ENCODE measurements at regions not wholly inside any gene's neighbourhood (a gene's known extent, or its start where the extent isn't known, plus 50 kb on each side); places are given as distances from the start of the nearest gene placed in this dataset.

DNA sequence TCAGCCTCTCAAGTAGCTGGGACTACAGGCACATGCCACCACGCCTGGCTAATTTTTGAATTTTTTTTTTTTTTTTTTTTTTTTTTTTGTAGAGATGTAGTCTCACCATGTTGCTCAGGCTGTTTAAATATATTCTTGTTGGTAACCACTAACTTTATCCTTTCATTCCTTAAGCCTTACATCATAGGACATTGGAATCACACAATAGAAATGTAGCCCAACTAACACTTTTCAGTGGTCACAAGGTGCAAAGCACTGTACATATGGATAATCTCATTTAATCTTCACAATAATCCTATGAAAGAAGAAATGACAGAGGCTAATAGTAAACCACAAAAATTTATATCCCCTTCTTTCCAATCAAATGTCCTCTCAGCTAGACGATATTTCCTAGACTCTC lies 417.8 kb upstream of the DACH1 start:
- ChIA-PET CTCF (no interaction called here), POLR2A (no interaction called here)
- Mint-ChIP-seq H3K9me3 (no peaks in the 10 kb centered on the region), H3K36me3 (ENCODE audit: low read depth) (no peaks in the 10 kb centered on the region), H3K27ac (no peak overlapping the region), H3K4me3 (no peak overlapping the region), H3K4me1 (ENCODE audit: low read depth) (no peaks in the 10 kb centered on the region), H3K27me3 (no peaks in the 10 kb centered on the region)
- H3K27me3 ChIP-seq (ENCODE audit: control insufficient read depth in 1 of 2, insufficient read depth in 2 of 2, low read length in 2 of 2) = no peaks in the 10 kb centered on the region
- intact Hi-C loops (cut with DNase I, micrococcal nuclease) = no loop called here
- H3K4me3 ChIP-seq (ENCODE audit: low read length) = no peak overlapping the region
- H3K9me3 ChIP-seq (ENCODE audit: control insufficient read depth in 1 of 2, insufficient read depth in 1 of 2, low read length in 2 of 2) = no peaks in the 10 kb centered on the region
- DNase-seq (no peak), ATAC-seq (ENCODE audit: poor library complexity) (no peak)
- H3K36me3 ChIP-seq (ENCODE audit: insufficient read depth, low read length) = no peaks in the 10 kb centered on the region
- H3K4me1 ChIP-seq (ENCODE audit: insufficient read depth, low read length) = no peaks in the 10 kb centered on the region
- no peak overlapping the region for H3K27ac ChIP-seq (ENCODE audit: low read depth in 1 of 2, low read length in 2 of 2)
- no peak for TF ChIP-seq CTCF (IDR thresholded peaks at IDR 0.05)

- Mint-ChIP-seq H3K36me3 (ENCODE audit: low read depth) (no peaks in the 10 kb centered on the region), H3K27ac (no peak overlapping the region), H3K9me3 (peaks cover 9% of the 10 kb centered on the region), H3K4me1 (ENCODE audit: low read depth) (no peaks in the 10 kb centered on the region), H3K27me3 (no peaks in the 10 kb centered on the region), H3K4me3 (no peak overlapping the region)
- H3K9me3 ChIP-seq (ENCODE audit: control insufficient read depth in 1 of 2, insufficient read depth in 1 of 2, low read length in 2 of 2) = no peaks in the 10 kb centered on the region
- H3K27me3 ChIP-seq (ENCODE audit: control insufficient read depth in 1 of 2, insufficient read depth in 2 of 2, low read length in 2 of 2) = no peaks in the 10 kb centered on the region
- no peak for ATAC-seq (ENCODE audit: poor library complexity)
- ChIA-PET CTCF (no interaction called here), POLR2A (no interaction called here)
- no peak overlapping the region for H3K4me3 ChIP-seq (ENCODE audit: low read length)
- intact Hi-C loops (cut with DNase I, micrococcal nuclease) = no loop called here
- H3K36me3 ChIP-seq (ENCODE audit: insufficient read depth, low read length) = no peaks in the 10 kb centered on the region
- TF ChIP-seq CTCF (IDR thresholded peaks at IDR 0.05) = no peak
- DNase-seq = no peak
- no peak overlapping the region for H3K27ac ChIP-seq (ENCODE audit: low read depth in 1 of 2, low read length in 2 of 2)
- no peaks in the 10 kb centered on the region for H3K4me1 ChIP-seq (ENCODE audit: insufficient read depth, low read length)
These were observed 394.7 kb upstream of the DACH1 start for GRCh38 chr13:72261732-72262131.

DNA sequence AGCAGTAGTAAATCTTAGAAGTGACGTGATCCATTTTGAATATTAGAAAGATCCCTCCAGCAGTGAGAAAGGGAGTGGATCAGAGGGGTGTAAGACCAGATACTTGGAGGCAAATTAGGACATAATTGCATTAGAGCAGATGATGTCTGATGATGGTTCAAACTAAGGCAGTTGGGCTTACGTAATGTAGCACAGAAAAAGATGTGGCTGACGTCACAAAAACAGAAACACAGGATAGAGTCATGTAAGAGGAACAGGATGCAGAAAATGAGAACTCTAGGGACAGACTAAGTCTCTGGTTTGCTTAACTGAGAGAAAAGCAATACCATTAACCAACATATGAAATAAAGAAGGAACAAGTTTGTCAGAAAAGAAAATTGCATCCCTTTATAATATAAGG lies 392.5 kb upstream of the DACH1 start:
- DNase-seq (no peak), ATAC-seq (ENCODE audit: poor library complexity) (no peak)
- no peak overlapping the region for H3K27ac Mint-ChIP-seq
- H3K4me1 Mint-ChIP-seq (ENCODE audit: low read depth) = no peaks in the 10 kb centered on the region
- Histone ChIP-seq H3K27ac (ENCODE audit: low read depth in 1 of 2, low read length in 2 of 2) (no peak overlapping the region), H3K9me3 (ENCODE audit: control insufficient read depth in 1 of 2, insufficient read depth in 1 of 2, low read length in 2 of 2) (no peaks in the 10 kb centered on the region), H3K4me1 (ENCODE audit: insufficient read depth, low read length) (no peaks in the 10 kb centered on the region), H3K36me3 (ENCODE audit: insufficient read depth, low read length) (no peaks in the 10 kb centered on the region), H3K27me3 (ENCODE audit: control insufficient read depth in 1 of 2, insufficient read depth in 2 of 2, low read length in 2 of 2) (no peaks in the 10 kb centered on the region), H3K4me3 (ENCODE audit: low read length) (no peak overlapping the region)
- H3K4me3 Mint-ChIP-seq = no peak overlapping the region
- peaks cover 9% of the 10 kb centered on the region for H3K9me3 Mint-ChIP-seq
- no peaks in the 10 kb centered on the region for H3K36me3 Mint-ChIP-seq (ENCODE audit: low read depth)
- ChIA-PET POLR2A (no interaction called here), CTCF (no interaction called here)
- no peaks in the 10 kb centered on the region for H3K27me3 Mint-ChIP-seq
- no peak for TF ChIP-seq CTCF (IDR thresholded peaks at IDR 0.05)
- intact Hi-C loops (cut with DNase I, micrococcal nuclease) = no loop called here
